ENCODE measurements at regions not wholly inside any gene's neighbourhood (a gene's known extent, or its start where the extent isn't known, plus 50 kb on each side); places are given as distances from the start of the nearest gene placed in this dataset.

DNA sequence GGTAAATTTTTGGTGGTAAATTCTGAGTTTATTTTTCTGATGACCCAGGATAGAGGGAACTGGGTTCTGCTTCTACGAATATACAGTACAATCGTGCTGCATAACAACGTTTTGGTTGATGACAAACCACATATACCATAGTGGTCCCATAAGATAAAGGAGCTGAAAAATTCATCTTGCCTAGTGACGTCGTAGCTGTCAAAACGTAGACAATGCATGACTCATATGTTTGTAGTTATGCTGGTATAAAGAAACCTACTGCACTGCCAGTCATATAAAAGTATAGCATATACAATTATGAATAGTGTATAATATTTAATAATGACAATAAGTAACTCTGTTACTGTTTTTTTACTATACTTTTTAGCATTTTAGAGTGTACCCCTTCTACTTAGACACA, 244.0 kb downstream of the GAS1 start:
- in situ Hi-C loops (cut with HindIII; ENCODE audit: low sequenced_read_pairs) = no loop called here

DNA sequence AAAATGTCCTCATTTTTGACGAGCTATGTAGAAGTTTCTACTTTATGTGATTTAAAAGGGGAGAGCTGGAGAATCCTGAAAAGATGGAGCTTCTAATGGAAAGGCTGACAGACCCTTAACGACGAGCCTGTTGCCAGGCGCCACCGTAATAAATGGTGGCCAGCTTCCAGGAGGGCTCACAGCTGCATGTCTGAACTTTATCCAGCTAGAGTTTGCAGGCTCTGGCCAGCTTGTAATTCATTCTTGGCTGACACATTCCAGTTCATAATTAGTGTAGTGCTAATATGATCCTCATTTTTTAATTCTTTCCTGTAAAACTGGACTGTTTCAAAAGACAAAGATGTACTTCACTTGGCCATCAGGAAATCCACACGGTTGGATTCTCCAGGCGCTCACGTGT, 246.7 kb downstream of the GAS1 start:
- in situ Hi-C loops (cut with HindIII; ENCODE audit: low sequenced_read_pairs) = no loop called here

DNA sequence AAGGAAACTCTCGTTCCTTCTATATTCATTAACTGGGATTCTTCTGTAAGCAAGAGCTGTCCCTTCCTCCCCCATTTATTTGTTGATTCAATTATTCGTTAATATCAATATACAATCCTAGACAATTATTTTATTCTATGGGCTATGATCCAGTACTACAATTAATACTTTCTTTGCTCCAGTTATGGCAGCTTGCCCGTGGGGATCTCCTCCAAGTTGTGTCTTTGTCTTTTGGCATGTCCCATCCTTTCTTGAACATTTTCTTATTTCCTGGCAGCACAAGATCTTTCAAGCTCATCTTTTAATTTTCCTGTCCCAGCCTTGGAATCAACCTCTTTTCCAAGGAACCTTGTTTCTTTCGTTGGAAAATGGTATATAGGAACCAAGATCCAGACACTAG, 249.3 kb downstream of the GAS1 start:
- in situ Hi-C loops (cut with HindIII; ENCODE audit: low sequenced_read_pairs) = no loop called here

DNA sequence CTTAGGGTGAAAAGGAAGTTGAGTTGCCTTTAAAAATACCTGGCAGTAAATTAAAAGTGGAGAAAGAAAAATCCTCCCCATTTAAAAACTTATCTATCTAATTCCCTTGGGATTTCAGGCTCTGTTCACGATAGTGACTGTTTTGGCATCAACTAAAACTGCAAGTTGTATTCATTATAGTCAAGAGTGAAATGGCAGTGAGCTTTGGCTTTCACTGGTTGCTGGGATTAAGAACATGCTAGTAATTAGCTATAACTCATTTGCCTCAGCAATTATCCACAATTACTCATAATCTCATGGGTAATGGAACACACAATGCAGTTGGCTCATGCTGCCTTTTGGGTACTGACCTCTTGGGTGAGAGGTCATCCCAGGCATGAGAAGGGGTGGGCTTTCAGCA, 250.1 kb downstream of the GAS1 start:
- in situ Hi-C loops (cut with HindIII; ENCODE audit: low sequenced_read_pairs) = no loop called here

DNA sequence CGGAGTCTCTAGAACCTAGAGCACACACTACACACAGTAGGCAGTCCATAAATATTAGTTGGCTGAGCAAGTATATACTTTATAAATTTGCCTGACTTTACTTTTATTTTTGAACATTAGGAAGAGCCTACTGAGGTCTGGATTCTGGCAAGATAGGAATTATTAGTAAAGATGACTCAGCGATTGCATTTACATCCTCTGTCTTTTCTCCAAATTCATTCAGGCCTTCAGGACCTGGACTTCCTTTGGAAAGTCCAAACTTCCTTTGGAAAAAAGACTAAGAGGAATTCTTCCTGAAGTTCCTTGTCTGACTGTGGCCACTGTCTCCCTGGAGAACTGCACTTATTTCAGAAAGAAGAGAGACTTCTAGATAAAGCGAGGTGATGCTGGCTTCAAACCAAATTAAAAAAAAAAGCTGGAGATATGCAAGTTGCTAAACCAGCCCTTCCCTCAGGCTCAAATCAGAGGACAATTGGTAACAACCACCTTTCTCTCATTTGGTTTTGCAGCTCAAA, 251.3 kb downstream of the GAS1 start:
- in situ Hi-C loops (cut with HindIII; ENCODE audit: low sequenced_read_pairs) = no loop called here

DNA sequence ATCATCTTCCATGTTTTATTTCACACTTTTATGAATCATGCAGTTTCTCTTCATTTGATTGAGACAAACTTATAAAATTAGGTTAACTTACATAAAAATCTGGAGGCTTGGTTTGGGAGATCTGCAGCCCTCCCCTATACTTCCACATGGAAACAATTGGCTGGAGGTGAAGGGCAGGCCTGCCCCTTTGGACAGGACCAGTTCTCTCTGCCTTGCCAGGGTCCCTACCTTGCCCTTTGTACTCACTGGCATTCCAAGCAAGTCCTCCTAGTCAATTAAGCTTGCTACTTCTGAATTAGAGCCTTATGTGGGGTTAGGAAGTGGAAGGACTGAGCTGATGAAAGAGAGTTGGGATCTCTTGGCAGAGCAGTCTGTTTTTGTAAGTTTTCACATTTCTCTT, 257.3 kb downstream of the GAS1 start:
- in situ Hi-C loops (cut with HindIII; ENCODE audit: low sequenced_read_pairs) = no loop called here

DNA sequence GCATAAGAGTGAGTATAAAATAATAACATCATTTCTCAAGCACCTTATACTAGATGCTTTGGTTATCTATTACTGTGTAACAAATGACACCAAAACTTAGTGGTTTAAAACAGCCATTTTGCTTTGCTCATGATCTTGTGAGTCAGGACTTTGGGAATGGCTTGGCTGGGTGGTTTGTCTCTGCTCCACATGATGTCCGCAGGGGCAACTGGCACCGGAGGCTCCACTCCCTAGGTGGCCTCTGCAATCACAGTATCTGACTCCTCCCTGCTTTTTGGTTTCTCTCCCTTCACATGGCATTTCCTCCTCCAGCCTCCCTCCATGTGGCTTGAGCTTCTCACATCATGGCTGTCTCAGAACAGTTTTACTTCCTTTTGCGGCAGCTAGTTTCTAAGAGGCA, 259.5 kb downstream of the GAS1 start:
- in situ Hi-C loops (cut with HindIII; ENCODE audit: low sequenced_read_pairs) = no loop called here

DNA sequence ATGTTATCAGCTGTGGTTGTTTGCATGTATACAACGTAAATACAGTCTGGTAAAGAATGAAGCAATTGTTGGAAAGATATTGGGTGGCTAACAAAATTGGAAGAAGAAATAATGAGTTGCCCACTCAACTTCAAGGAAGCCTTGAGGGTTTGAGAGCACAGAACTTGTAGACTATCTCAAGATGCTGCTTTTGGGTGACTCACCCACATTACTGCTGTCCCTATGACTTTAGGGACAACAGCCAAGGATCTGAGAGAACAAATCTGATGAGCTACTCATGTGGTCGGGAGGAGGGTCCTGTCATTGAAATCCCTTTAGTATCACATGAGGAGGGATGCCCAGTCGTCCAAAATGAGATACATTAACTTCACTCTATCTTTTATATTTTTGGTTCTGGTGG, 261.8 kb downstream of the GAS1 start:
- in situ Hi-C loops (cut with HindIII; ENCODE audit: low sequenced_read_pairs) = no loop called here

DNA sequence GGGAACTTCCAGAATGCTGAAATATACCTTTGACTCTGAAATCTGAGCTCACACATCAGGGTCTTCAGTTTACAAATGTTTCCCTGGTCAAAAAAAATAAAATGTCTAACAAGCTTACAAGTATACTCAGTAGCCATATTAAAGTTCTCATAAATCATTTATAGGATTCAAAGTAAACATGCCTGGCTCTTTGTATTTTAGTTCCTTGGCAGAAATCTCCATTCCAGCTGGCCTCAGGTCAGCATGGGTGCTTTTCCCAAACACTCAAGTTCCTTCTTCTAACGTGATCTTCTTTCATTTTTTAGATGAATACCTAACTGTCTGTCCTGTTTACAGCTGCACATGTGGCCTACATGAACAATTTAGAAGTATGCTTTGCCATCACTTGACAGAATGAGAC, 263.2 kb downstream of the GAS1 start:
- in situ Hi-C loops (cut with HindIII; ENCODE audit: low sequenced_read_pairs) = no loop called here

DNA sequence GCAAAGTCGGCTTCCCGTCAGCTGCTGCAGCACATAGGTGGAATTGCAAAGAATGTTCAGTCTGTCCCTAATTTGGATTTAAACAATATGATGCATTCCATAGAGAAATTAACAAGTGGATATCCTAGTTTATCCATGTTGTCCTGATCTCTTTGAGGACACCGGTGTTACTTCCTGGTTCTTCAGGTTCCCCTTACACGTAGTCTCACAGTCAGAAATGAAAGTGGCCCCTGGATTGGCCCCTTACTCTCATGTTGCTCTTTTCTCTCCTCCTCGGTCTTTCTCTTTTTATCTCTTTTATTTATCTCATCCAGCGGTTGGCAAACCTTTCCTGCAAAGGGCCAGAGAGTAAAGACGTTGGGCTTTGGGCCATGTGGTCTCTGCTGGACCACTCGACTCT, 265.1 kb downstream of the GAS1 start:
- in situ Hi-C loops (cut with HindIII; ENCODE audit: low sequenced_read_pairs) = no loop called here

DNA sequence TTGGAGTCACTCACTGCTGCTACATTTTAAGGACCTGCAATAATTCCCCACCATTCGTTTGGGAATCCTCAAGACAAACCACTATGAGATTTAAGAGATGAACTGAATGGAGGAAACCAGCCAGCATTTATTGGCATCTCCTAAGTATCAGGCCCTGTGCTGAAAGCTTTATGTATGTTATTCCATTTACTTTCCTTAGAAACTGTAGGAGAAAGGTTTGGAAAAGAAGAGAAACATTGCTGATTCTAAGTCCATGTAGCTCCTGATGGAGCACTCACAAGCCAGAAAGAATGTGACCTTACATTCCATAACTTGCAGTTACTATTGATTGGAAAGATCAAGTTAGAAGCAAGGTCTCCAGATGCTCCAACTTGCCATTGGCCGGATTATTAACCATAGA, 267.4 kb downstream of the GAS1 start:
- in situ Hi-C loops (cut with HindIII; ENCODE audit: low sequenced_read_pairs) = no loop called here

DNA sequence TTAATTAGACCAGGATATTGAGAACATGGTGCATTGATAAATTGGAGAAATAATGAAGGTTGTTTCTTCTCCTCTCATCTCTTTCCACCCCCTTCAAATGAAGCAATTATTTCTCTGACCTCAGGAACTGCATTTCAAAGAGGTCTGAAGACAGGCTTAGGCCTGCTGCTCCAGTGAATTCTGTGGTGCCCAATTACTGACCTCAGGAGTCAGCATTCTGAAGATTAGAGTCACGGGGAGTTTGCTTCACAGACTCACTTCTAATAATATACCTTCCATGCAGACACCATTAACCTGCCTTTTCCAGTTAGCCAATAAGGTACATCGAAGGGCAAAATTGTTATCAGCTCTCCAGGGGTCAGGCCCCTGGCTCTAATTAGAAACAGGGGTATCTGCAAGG, 270.9 kb downstream of the GAS1 start:
- in situ Hi-C loops (cut with HindIII; ENCODE audit: low sequenced_read_pairs) = no loop called here

DNA sequence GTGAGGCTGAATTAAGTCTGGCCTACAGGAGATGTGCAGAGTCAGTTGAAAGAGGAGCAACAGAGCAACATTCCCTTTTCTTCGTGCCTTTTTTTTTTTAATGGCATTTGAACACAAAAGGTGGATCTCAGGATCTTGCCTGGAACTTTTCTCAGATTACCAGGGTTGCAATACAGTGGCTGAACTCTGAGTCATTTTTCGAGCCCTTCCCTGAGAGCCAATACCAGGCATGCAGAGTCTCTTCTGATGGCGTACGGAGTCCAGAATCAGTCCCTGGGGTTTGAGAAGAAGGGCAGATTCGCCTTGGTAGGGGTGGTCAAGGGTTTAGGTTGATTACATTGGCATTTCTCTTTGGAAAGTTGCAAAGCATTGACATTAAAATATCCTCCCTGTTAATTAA, 271.5 kb downstream of the GAS1 start:
- in situ Hi-C loops (cut with HindIII; ENCODE audit: low sequenced_read_pairs) = no loop called here

DNA sequence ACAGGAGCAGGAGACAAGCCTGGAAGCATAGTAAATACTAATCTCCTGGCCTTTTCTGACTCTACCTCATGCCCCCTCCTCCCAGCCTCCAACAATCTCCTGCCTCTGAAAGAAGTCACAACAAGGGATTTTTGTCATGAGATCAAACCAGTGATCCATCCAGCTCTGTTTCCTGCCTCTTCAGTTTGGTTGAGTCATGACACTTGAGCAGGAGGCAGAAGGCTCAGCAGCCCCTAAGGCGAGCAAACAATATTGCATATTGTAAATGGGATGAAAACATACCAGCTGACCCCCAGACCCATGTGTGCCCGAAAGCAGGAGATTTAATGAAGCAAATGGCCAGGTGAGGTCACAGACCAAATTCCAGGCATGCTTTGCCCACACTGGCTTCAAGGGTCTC, 272.8 kb downstream of the GAS1 start:
- in situ Hi-C loops (cut with HindIII; ENCODE audit: low sequenced_read_pairs) = no loop called here

DNA sequence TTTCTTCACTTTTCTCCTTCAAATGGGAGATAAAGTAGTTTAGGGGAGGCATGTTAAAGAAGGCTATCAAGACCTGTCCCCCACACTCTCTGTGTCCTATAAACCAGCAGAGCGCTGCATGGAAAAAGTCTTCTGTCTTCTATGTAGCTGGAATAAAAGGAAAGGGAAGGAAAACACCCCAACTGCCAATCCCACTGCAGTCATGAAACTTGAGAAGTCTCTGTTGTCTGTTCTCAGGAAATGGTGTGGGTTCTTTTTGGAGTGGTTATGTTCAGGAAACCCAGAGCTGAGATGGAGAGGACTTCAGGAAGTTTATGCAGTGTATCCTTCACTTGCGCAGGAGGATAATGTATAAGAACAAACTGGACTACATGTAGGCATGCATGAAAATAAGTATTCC, 274.3 kb downstream of the GAS1 start:
- in situ Hi-C loops (cut with HindIII; ENCODE audit: low sequenced_read_pairs) = no loop called here

DNA sequence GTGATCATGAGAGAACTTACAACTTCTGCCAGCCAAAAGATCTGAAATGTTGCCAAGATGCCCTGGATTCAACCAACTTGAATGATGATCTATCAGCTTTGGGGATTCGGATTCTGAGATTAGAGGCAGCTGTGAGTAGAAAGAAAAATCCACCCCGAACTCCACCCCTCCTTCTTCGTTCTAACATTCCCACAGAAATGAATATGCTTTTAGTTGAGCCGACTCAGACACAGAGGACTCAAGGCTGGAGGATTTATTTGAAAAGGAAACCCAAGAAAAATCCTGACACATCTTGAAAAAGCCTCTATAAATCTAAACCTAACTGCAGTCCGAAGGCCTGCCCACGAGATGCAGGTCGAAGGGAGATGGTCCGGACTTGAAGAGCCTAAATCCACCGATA, 275.0 kb downstream of the GAS1 start:
- in situ Hi-C loops (cut with HindIII; ENCODE audit: low sequenced_read_pairs) = no loop called here

DNA sequence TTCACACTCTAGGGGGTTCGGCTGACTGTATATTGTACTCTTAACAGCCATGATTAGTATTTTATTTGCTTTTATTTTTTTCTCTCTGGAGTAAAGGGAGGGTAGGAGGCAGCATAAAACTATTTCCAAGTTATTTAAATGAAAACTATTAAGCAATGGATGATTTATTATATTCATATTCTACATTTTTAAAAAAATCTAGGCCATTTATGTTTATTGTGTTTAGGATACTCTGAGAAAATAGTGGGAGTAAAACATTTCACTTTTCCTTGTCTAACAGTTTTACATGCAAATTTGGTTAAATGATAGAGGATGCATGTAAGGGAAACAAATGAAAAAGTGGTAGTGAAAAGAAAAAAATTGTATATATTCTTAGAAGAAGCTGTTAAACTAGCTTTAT, 276.3 kb downstream of the GAS1 start:
- in situ Hi-C loops (cut with HindIII; ENCODE audit: low sequenced_read_pairs) = no loop called here

DNA sequence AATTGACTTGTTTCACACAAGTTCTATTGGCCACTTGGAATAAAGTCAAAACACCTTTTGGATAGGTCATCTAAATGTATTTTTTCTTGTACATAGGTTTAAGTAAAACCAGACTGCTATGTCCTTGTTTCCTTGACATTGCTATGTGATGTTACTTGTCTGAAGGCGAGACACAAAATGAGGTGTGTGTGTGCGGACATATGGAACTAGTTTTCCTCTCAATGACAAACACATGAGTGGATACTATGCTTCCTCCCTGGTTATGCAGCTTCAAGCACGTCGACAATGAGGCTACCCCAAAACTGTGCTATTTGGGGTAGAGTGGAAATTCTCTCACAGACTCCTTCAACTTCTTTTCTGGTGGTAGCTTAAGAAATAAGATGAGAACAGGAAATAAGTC, 276.8 kb downstream of the GAS1 start:
- in situ Hi-C loops (cut with HindIII; ENCODE audit: low sequenced_read_pairs) = no loop called here

DNA sequence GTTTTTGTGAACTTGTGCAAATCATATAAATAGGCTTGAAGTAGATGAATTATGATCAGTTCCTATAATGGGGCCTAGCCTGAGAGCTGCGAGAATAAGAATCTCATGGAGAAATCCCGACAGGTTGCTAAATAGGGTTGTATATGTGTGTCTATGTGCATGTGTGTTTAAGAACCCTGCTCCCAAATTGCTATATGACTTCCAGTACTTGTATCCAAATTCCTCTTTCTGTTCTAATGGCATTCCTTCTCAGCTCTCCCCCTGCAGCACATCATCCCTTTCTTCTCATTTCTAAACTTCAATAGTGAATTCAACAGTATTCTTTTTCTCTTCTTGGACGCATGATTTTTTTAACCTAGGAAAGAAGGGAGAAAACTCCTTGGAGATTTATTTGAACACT, 277.2 kb downstream of the GAS1 start:
- in situ Hi-C loops (cut with HindIII; ENCODE audit: low sequenced_read_pairs) = no loop called here

DNA sequence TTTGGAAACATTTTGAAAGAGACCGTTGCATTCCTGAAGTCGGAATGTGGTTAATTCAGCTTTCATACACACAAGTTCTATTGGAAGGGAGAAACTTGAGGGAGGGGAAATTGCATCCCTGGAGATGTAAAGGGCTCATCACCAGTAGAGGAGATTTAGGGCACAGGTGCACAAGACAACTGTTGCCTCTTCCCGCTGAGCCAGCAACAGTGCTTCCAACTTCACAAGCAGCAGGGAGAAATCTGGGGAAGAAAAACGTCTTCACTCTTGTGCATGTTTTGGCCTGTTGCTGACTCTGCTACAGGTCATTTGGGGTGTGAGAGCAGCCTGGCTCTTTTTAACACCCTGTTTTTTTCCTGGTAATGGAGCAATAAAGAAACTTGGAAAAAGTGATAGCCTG, 277.9 kb downstream of the GAS1 start:
- in situ Hi-C loops (cut with HindIII; ENCODE audit: low sequenced_read_pairs) = no loop called here

DNA sequence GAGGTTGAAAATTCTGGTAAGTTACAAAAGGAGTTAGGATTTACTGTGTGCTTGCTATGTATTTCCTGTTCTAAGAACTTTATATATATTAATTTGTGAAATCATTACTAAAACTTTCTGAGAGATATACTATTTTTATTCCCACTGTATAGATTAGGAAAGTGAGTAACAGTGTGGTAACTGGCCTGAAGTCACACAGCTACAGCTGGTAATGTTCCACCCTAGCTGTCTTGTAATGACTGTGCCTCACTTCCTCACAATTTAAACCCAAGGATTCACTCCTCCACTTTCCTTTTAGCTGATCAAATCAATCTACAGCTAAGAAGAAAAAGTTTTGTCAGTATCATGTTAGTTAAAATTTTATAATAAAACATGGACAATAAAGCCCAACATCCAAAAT, 278.8 kb downstream of the GAS1 start:
- in situ Hi-C loops (cut with HindIII; ENCODE audit: low sequenced_read_pairs) = no loop called here

DNA sequence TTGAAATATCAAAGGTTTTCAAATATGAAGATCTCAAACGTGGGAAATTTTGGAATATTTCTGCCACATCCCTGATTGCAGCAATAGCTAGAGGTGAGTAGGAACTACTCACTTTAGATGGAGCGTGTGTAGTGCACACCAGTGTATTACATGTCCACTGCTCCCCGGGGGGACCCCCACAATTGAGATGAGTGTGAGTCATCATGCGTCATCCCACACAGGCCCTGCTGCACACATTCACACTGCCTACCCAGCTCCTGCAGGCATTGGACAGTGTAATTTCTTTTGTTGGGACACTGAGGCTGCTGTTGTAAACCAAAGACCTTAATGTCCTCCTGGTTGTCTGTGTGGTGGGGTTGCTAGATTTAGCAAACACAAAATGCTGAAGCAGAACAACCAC, 280.0 kb downstream of the GAS1 start:
- in situ Hi-C loops (cut with HindIII; ENCODE audit: low sequenced_read_pairs) = no loop called here

DNA sequence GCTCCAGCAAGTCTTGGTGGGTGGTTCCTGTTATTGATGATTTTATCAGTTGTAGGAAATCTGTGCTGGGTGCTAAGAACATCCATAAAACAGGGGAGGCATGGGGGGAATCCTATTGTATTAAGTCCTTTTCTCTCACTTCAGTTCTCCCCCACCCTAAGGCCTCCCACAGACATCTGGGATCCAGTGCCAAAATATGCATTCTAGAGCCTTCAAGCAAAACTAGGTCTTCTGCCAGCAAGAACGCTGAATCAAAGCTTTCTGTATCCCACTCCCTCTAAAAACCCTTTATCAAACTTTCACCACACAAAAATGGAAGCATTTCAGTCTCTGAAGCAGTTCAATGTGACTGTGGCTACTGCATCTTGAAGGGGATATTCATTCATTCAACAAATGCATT, 281.9 kb downstream of the GAS1 start:
- in situ Hi-C loops (cut with HindIII; ENCODE audit: low sequenced_read_pairs) = no loop called here

DNA sequence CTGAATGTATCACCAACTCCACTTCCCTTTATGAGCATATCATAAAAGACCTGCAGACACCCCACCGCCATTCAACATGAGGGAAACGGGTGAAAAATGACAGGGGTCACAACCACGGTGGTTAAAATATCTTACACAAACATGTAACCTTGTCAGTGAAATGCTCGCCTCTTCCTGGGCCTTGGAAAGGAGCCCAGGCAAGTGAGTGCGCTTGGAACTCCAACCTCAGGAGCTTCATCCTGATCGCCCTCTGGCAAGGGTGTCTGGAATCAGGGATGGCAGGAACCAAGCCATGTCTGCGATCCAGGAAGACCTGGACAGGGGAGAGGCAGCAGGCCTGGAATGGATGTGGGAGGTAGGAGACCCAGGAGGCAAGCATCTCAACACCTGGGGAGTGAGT, 282.7 kb downstream of the GAS1 start:
- in situ Hi-C loops (cut with HindIII; ENCODE audit: low sequenced_read_pairs) = no loop called here
